22Rv1 (cell line): ENCODE measurements at regions not wholly inside any gene's neighbourhood (a gene's known extent, or its start where the extent isn't known, plus 50 kb on each side); places are given as distances from the start of the nearest gene placed in this dataset.

Experiments used
- H3K27ac ChIP-seq: fragments of 450-650 bp; 2 replicates; pipeline ENCODE4 v1.5.1; 2017
- CTCF ChIP-seq: fragments of 450-650 bp; IDR thresholded peaks from 2 replicates; pipeline ENCODE4 v1.5.1; 2017; ENCODE audit warnings: mild to moderate bottlenecking
- ZFX ChIP-seq: fragments of 450-650 bp; IDR thresholded peaks from 2 replicates; pipeline ENCODE4 v1.6.1; 2017; ENCODE audit warnings: antibody characterized with exemption, borderline replicate concordance

GRCh38 chr13:58190577-58190976 is 559.0 kb downstream of the PCDH17 start:
- TF ChIP-seq ZFX = no peak
- no peak for TF ChIP-seq CTCF
- H3K27ac ChIP-seq = no peak overlapping the region

GRCh38 chr13:58191754-58192153 is 560.2 kb downstream of the PCDH17 start:
- TF ChIP-seq ZFX (no peak), CTCF (no peak)
- no peak overlapping the region for H3K27ac ChIP-seq

- no peak overlapping the region for H3K27ac ChIP-seq
- TF ChIP-seq ZFX (no peak), CTCF (no peak)
Measured at GRCh38 chr13:58202099-58202498, 570.6 kb downstream of the PCDH17 start.

- H3K27ac ChIP-seq = no peak overlapping the region
- TF ChIP-seq CTCF (no peak), ZFX (no peak)
Measured at GRCh38 chr13:58207501-58207900, 576.0 kb downstream of the PCDH17 start.

GRCh38 chr13:58235454-58235853 is 603.9 kb downstream of the PCDH17 start:
- TF ChIP-seq CTCF = no peak
- no peak for TF ChIP-seq ZFX
- no peak overlapping the region for H3K27ac ChIP-seq

GRCh38 chr13:58238972-58239773 is 607.6 kb downstream of the PCDH17 start:
- TF ChIP-seq ZFX = no peak
- no peak for TF ChIP-seq CTCF
- H3K27ac ChIP-seq = no peak overlapping the region

- H3K27ac ChIP-seq = no peak overlapping the region
- no peak for TF ChIP-seq CTCF
- no peak for TF ChIP-seq ZFX
Measured at GRCh38 chr13:58239774-58240268, 608.3 kb downstream of the PCDH17 start.
